GM23248 (cell line): ENCODE measurements at regions not wholly inside any gene's neighbourhood (a gene's known extent, or its start where the extent isn't known, plus 50 kb on each side); places are given as distances from the start of the nearest gene placed in this dataset.

ENCODE experiments used
- EZH2 ChIP-seq: fragments of 200-600 bp; sonication (generic); IDR thresholded peaks from 2 replicates; pipeline ENCODE4 v1.6.1; 2018; ENCODE audit warnings: antibody characterized with exemption, mild to moderate bottlenecking; ENCODE audit not compliant: insufficient read depth, poor library complexity, severe bottlenecking
- EZH2phosphoT487 ChIP-seq: fragments of 200-600 bp; sonication (generic); IDR thresholded peaks from 2 replicates; pipeline ENCODE4 v1.6.1; 2018; ENCODE audit warnings: antibody characterized with exemption, moderate library complexity, mild to moderate bottlenecking, low read depth; ENCODE audit not compliant: insufficient read depth

DNA sequence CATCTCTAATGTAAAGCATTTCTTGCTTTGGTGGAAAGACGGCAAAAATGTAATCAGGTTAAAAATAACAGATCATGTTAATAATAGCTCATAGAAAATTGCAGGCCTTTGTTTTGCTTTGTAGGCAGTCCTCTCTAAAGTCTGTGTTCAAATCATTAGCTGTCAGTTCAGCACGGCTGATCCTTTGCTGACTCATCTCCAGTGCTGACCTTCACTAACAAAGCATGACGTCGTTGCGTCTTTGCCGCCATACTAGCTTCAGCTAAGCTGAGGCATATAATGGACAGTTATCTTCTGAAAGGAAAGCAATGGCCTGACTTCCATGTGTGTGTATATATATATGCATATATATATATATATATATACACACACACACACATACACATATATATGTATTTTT, 984.6 kb downstream of the CDY2B start:
- TF ChIP-seq EZH2 (no peak), EZH2phosphoT487 (no peak)
